ENCODE measurements at regions not wholly inside any gene's neighbourhood (a gene's known extent, or its start where the extent isn't known, plus 50 kb on each side); places are given as distances from the start of the nearest gene placed in this dataset.
"Not testable (repeated sequence)": the region's sequence is repeated elsewhere in the genome, so short reads cannot be mapped to it uniquely, and the experiment has no call there.

DNA sequence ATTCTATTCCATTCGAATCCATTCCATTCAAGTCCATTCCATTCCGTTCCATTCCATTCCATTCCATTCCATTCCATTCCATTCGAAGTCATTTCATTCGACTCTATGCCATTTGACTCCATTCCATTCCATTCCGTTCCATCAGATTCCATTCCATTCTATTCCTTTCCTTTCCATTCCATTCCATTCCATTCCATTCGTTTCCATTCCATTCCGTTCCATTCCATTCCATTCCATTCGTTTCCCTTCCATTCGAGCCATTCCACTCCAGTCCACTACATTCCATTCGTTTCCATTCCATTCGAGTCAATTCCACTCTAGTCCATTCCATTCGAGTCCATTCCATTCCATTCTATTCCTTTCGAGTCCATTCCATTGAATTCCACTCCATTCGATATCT is 1120.4 kb downstream of the RPIA start:
- not testable (repeated sequence) for H3K27me3 ChIP-seq (ENCODE audit: insufficient read depth, low read depth, low read length); H3K9me2 ChIP-seq (ENCODE audit: insufficient read depth, low read length); H3K4me3 ChIP-seq (ENCODE audit: low read length); H3K27ac ChIP-seq (ENCODE audit: low read length); H4K20me1 ChIP-seq (ENCODE audit: insufficient read depth); H3K79me2 ChIP-seq (replicated peaks; ENCODE audit: insufficient read depth, low read length); H3K9ac ChIP-seq (ENCODE audit: low read length); H3F3A ChIP-seq (ENCODE audit: insufficient read depth, low read length, poor library complexity, severe bottlenecking); H3K36me3 ChIP-seq (ENCODE audit: insufficient read depth, low read length); H2AFZ ChIP-seq (ENCODE audit: low read depth, low read length); H3K4me2 ChIP-seq (ENCODE audit: low read length)
- peaks cover 50% of the 10 kb centered on the region for H3K9me3 ChIP-seq (ENCODE audit: low read length)

DNA sequence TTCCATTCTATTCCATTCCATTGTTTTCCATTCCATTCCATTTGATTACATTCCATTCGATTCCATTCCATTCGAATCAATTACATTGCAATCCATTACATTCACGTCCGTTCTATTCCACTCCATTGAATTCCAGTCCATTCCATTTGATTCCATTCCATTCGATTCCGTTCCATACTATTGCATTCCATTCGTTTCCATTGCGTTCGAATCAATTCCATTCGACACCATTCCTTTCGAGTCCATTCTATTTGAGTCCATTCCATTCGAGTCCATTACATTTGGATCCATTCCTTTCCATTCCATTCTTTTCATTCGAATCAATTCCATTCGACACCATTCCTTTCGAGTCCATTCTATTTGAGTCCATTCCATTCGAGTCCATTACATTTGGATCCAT is 1122.9 kb downstream of the RPIA start:
- H3K4me3 ChIP-seq (ENCODE audit: low read length); H4K20me1 ChIP-seq (ENCODE audit: insufficient read depth); H3K79me2 ChIP-seq (replicated peaks; ENCODE audit: insufficient read depth, low read length); H3K27me3 ChIP-seq (ENCODE audit: insufficient read depth, low read depth, low read length); H3K27ac ChIP-seq (ENCODE audit: low read length); H2AFZ ChIP-seq (ENCODE audit: low read depth, low read length); H3K36me3 ChIP-seq (ENCODE audit: insufficient read depth, low read length); H3K4me2 ChIP-seq (ENCODE audit: low read length); H3F3A ChIP-seq (ENCODE audit: insufficient read depth, low read length, poor library complexity, severe bottlenecking); H3K9ac ChIP-seq (ENCODE audit: low read length); H3K9me2 ChIP-seq (ENCODE audit: insufficient read depth, low read length): not testable (repeated sequence)
- peaks cover 60% of the 10 kb centered on the region for H3K9me3 ChIP-seq (ENCODE audit: low read length)

DNA sequence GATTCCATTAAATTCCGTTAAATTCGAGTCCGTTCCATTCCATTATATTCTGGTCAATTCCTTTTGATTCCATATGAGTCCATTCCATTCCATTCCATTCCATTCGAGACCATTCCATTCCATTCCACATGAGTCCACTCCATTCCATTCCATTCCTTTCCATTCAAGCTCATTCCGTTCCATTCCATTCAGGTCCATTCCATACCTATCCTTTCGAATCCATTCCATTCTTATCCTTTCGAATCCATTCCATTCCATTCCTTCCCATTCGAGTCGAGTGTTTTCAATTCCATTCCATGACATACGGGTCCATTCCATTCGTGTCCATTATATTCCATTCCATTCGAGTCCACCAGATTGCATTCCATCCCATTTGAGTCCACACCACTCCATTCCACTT is 1127.4 kb downstream of the RPIA start:
- Histone ChIP-seq H3K79me2 (replicated peaks; ENCODE audit: insufficient read depth, low read length) (no peaks in the 10 kb centered on the region), H3K4me2 (ENCODE audit: low read length) (no peak overlapping the region), H3K9me2 (ENCODE audit: insufficient read depth, low read length) (no peaks in the 10 kb centered on the region), H3K9me3 (ENCODE audit: low read length) (peaks cover 57% of the 10 kb centered on the region), H2AFZ (ENCODE audit: low read depth, low read length) (no peak overlapping the region), H3K9ac (ENCODE audit: low read length) (no peak overlapping the region), H3K4me3 (ENCODE audit: low read length) (no peak overlapping the region), H3F3A (ENCODE audit: insufficient read depth, low read length, poor library complexity, severe bottlenecking) (no peaks in the 10 kb centered on the region), H3K27me3 (ENCODE audit: insufficient read depth, low read depth, low read length) (no peaks in the 10 kb centered on the region), H4K20me1 (ENCODE audit: insufficient read depth) (no peaks in the 10 kb centered on the region), H3K27ac (ENCODE audit: low read length) (no peak overlapping the region), H3K36me3 (ENCODE audit: insufficient read depth, low read length) (no peaks in the 10 kb centered on the region)
- TF ChIP-seq MXI1 (conservative IDR thresholded peaks at IDR 0.05; ENCODE audit: poor library complexity, severe bottlenecking) (no peak), POLR2AphosphoS5 (IDR thresholded peaks at IDR 0.05) (no peak), SMC3 (conservative IDR thresholded peaks at IDR 0.05; ENCODE audit: poor library complexity) (no peak), TAF1 (IDR thresholded peaks at IDR 0.05; ENCODE audit: low read depth) (no peak), EZH2 (IDR thresholded peaks at IDR 0.05; ENCODE audit: borderline replicate concordance, insufficient read depth, low read length, poor library complexity, severe bottlenecking) (no peak), RAD21 (conservative IDR thresholded peaks at IDR 0.05) (no peak), EP300 (conservative IDR thresholded peaks at IDR 0.05; ENCODE audit: poor library complexity, severe bottlenecking) (no peak)
- TF ChIP-seq, protein P1, sequence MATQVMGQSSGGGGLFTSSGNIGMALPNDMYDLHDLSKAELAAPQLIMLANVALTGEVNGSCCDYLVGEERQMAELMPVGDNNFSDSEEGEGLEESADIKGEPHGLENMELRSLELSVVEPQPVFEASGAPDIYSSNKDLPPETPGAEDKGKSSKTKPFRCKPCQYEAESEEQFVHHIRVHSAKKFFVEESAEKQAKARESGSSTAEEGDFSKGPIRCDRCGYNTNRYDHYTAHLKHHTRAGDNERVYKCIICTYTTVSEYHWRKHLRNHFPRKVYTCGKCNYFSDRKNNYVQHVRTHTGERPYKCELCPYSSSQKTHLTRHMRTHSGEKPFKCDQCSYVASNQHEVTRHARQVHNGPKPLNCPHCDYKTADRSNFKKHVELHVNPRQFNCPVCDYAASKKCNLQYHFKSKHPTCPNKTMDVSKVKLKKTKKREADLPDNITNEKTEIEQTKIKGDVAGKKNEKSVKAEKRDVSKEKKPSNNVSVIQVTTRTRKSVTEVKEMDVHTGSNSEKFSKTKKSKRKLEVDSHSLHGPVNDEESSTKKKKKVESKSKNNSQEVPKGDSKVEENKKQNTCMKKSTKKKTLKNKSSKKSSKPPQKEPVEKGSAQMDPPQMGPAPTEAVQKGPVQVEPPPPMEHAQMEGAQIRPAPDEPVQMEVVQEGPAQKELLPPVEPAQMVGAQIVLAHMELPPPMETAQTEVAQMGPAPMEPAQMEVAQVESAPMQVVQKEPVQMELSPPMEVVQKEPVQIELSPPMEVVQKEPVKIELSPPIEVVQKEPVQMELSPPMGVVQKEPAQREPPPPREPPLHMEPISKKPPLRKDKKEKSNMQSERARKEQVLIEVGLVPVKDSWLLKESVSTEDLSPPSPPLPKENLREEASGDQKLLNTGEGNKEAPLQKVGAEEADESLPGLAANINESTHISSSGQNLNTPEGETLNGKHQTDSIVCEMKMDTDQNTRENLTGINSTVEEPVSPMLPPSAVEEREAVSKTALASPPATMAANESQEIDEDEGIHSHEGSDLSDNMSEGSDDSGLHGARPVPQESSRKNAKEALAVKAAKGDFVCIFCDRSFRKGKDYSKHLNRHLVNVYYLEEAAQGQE (IDR thresholded peaks at IDR 0.05; ENCODE audit: borderline replicate concordance): no peak
- TF ChIP-seq, protein P2, sequence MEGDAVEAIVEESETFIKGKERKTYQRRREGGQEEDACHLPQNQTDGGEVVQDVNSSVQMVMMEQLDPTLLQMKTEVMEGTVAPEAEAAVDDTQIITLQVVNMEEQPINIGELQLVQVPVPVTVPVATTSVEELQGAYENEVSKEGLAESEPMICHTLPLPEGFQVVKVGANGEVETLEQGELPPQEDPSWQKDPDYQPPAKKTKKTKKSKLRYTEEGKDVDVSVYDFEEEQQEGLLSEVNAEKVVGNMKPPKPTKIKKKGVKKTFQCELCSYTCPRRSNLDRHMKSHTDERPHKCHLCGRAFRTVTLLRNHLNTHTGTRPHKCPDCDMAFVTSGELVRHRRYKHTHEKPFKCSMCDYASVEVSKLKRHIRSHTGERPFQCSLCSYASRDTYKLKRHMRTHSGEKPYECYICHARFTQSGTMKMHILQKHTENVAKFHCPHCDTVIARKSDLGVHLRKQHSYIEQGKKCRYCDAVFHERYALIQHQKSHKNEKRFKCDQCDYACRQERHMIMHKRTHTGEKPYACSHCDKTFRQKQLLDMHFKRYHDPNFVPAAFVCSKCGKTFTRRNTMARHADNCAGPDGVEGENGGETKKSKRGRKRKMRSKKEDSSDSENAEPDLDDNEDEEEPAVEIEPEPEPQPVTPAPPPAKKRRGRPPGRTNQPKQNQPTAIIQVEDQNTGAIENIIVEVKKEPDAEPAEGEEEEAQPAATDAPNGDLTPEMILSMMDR (IDR thresholded peaks at IDR 0.05; ENCODE audit: poor library complexity, severe bottlenecking): no peak
